DMS 273 (cell line): ENCODE measurements at regions not wholly inside any gene's neighbourhood (a gene's known extent, or its start where the extent isn't known, plus 50 kb on each side); places are given as distances from the start of the nearest gene placed in this dataset.

Experiments
- DNase-seq: peaks from one replicate; lab custom pipeline; 2025; ENCODE audit not compliant: unreplicated experiment; lab: John Stamatoyannopoulos, UW

GRCh38 chr12:3999904-4000303 is 126.7 kb upstream of the PARP11 start:
- DNase-seq: no peak

- DNase-seq: peak; percentile 9
Observed at GRCh38 chr12:3998968-3999792, 126.0 kb upstream of the PARP11 start.

DNA sequence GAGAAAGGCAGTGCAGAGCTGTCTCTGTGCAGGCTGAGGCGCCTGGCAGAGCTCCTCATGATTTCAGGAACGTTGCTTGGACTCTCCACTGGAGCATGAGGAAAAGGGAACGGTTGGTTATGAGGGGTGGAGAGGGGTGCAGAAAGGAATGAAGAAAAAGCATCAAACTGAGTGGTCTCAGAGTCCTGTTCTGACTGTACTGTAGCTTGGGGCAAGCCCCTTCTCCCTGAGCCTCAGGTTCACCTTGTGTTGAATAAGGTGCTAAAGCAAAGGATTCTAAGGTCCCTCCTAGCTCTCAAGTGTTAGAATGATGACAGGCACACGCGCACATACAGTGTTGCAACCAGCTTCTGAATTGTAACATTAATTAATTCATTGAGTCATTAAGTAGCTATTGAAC is 125.2 kb upstream of the PARP11 start:
- DNase-seq: no peak

- no peak for DNase-seq
Observed at GRCh38 chr12:3996322-3996721, 123.1 kb upstream of the PARP11 start.

DNA sequence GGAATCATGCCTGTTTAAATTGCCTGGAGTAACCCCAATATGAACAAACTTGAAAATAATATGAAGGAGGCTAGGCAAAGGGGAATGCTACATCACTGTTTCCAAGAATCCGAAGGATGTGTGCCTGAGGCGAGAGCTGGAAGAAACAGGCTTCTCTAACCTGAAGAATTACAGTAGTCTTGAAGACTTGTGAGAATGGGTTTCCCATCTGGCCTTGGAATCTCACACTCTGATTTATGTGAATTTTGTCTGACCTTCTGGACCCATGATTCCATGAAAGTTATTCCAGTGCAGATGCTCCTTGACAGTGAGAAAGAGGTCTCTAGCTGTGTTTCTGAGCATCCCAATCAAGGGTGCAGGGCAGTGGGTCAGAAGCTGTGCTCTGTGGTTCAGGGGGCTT is 122.1 kb upstream of the PARP11 start:
- DNase-seq: no peak

DNA sequence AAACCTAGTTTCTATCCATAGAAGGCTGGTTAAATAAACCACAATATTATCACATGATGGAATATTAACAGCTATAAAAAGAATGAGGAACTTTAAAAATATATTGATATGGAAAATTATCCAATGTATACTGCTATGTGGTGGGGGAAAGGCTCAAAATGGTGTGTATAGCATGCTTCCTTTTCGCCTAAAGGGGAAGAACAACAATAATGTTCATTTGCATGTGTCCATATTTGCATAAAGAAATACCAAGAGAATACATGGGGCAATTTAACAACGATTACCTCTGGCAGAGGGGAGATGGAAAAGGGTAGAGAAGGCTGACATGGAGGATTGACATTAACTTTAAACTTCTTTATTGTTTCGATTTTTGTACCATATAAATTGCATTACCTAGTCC is 121.3 kb upstream of the PARP11 start:
- DNase-seq: no peak

DNA sequence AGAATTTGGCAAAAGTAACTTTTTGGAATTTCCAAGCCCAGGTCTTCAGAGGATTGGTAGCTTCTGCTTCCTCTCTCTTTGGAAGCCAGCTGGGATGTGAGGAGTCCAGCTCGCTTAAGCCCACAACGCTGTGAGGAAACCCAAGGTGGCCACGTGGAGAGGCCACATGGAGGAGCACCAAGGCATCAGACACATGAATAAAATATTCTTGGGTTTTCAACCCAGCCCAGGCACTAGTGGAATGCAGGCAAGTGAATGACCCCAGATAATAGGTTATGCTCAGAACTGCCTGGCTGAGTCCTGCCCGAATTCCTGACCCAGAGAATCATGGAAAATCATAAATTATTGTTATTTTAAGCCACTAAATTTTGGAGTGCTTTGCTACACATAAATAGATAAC is 119.7 kb upstream of the PARP11 start:
- DNase-seq: no peak

DNA sequence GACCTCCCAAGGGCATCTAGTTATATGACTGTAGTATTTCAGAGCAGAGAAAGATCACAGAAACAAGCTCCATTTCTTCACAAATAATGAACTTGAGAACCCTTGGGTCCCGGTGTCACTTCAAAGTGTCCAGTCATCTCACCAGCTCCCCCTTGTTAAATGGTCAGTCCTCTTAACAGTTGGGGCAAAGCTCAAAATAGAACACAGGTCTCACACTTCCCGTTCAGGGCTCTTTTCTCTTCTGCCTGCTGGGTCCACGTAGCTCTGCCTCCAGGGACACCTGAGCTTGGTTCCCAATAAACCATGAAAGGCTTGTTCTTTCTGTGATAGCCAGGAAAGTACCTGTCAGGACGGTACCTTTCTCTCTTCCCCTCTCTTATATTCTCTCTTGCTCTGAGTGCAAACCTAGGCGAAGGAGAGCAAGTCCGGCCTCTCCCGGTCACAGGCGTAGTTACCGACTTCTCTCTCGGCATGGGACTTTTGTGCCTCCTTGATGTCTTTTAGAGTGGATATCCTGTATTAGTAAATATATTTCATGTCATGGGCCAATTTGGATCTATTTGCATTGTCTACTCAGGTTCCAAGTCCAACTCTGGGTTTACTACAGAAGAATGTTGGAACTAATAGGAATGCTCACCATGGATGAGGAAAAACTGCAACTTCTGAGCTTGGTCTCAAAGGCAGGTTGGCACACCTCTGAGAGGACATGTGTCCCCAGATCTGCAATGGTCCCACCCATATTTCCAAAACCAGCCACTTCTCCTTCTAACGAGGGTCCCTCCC is 118.8 kb upstream of the PARP11 start:
- DNase-seq: no peak

DNA sequence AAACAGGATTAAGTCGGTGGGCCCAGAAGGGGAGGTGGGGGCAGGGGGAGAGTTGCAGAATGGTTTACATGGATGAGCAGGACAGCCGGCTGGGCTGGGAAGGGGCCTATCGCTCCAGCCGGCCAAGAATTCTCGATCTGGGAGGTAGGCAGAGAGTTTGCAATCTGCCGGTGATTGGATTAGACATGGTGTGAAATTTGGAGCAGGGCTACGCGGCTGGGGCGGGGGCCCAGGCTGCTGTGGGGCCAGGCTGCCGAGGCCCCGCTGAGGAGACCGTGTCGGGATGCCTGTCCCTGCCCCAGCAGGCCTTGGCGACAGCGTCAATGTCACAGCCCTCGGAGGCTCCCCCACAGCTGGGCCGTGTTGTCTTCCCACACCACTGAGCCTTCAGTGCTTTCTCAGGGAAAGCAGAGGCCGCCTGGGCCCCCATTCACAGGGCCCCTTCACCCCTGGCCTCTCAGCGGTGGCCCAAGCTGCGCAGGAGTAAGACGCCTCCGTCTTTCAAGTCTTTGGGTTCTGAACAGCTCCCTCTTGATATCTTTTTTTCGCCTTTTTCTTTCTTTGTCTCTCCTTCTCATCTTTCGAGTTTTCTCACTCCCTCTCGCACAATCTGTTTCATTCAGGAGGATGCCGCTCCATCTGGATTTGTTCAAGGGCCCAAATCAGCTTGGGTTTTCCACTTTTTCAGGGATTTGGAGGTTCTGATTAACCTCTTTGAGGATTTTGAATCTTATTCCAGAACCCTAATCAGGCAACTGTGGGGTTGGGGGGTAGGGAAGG is 117.5 kb upstream of the PARP11 start:
- DNase-seq: no peak

- DNase-seq: no peak
Observed at GRCh38 chr12:3989218-3989550, 116.0 kb upstream of the PARP11 start.

DNA sequence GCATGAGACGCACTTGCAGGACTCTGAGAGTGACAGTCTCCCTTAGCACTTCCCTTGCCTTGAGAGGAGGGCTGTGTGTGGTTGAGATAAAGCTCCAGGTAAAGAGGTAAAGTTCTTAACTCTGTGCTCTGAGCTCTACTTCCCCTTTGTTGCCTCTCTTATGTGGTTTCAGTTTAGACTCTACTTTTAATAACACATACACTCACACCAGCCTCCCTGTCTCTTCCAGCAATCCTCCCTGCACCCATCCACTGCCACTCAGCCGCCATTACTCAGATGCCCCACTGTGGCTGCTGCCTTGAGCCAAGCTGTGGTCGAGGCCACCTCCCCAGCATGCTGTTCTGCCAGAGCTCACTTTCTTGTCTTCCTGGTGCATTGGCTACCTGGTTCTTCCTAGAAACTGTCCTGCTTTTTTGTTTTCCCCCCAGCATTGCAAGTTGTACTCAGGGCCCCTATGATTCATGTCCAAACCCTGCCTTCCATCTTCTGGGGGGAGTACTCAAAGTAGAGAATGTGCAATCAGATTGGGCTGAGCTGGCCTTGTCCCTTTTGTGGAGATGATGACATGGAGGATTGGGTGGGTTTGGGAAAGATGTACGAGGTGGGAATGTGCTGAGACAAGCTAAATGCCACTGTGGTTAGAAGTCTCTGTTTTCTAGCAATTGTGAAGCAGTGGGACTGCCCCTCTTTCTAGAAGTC is 115.5 kb upstream of the PARP11 start:
- no peak for DNase-seq

GRCh38 chr12:3987571-3987970 is 114.4 kb upstream of the PARP11 start:
- DNase-seq: no peak

- DNase-seq: no peak
Observed at GRCh38 chr12:3980504-3981272, 107.5 kb upstream of the PARP11 start.

GRCh38 chr12:3977621-3978020 is 104.4 kb upstream of the PARP11 start:
- no peak for DNase-seq

GRCh38 chr12:3976351-3976938 is 103.2 kb upstream of the PARP11 start:
- DNase-seq: no peak

GRCh38 chr12:3975652-3976051 is 102.5 kb upstream of the PARP11 start:
- DNase-seq: no peak

GRCh38 chr12:3974883-3975282 is 101.7 kb upstream of the PARP11 start:
- no peak for DNase-seq

DNA sequence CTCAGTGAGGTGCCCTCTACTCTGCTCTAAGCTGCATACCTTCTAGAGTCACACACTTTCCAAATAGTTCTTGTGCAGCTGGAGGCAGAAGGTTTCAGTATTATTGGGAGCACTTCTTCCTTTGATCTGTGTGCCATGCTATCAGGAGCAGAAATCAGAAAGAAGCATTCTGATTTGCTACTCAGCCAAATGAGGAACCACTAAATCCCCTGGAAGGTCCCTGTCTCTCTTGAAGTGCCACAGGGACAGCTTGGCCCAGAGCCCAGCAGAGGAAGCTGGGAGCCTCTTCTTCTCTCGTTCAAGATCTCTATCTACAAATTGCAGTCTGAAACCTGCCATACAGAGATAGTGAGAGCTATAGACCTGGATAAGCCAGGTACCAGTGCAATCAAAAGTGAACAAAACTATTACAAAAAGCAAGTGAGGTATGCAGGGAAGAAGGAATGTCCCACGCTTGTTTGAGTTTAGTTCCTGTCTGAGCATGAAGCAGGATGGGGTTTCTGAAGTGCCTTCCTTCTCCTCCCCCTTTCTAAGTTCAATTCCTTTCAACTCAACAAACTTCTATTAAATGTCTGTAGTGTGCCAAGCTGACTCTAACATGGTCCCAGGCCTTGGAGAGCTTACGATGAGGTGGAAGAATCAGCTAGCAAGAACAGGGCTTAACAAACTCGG is 100.9 kb upstream of the PARP11 start:
- no peak for DNase-seq

- DNase-seq: no peak
Observed at GRCh38 chr12:3973269-3973884, 100.2 kb upstream of the PARP11 start.
